ENCODE measurements at regions not wholly inside any gene's neighbourhood (a gene's known extent, or its start where the extent isn't known, plus 50 kb on each side); places are given as distances from the start of the nearest gene placed in this dataset.

- FAIRE-seq = no peak
- no peaks in the 10 kb centered on the region for H3K4me1 ChIP-seq (ENCODE audit: control insufficient read depth in 2 of 3, insufficient read depth in 2 of 3, low read depth in 1 of 3, low read length in 3 of 3)
- no peaks in the 10 kb centered on the region for H3K27me3 ChIP-seq (ENCODE audit: control insufficient read depth, insufficient read depth, low read length)
- peaks cover 0 to 5% (median 0%) of the 10 kb centered on the region in 3 donors for H3K9me3 ChIP-seq (ENCODE audit: control insufficient read depth in 2 of 3, insufficient read depth in 1 of 3, low read length in 3 of 3)
- H3K36me3 ChIP-seq (ENCODE audit: control insufficient read depth in 2 of 3, insufficient read depth in 3 of 3, low read length in 3 of 3) = no peaks in the 10 kb centered on the region
- H3K27ac ChIP-seq (ENCODE audit: low read depth in 2 of 2, low read length in 2 of 2) = no peak overlapping the region
- intact Hi-C loops (cut with DNase I) = no loop called here
- no peak for TF ChIP-seq CTCF (IDR thresholded peaks at IDR 0.05; ENCODE audit: borderline replicate concordance, extremely low read depth, insufficient read depth)
- H3K4me3 ChIP-seq (ENCODE audit: low read length in 3 of 3) = no peak overlapping the region
- no peak overlapping the region for H3K9ac ChIP-seq (ENCODE audit: low read length in 3 of 3)
- no peak for DNase-seq
These were observed 1426.9 kb downstream of the AACS start for GRCh38 chr12:126492181-126492580.

GRCh38 chr12:126493366-126494108, 1428.3 kb downstream of the AACS start:
- TF ChIP-seq CTCF (IDR thresholded peaks at IDR 0.05; ENCODE audit: borderline replicate concordance, extremely low read depth, insufficient read depth) = no peak
- Histone ChIP-seq H3K36me3 (ENCODE audit: control insufficient read depth in 2 of 3, insufficient read depth in 3 of 3, low read length in 3 of 3) (no peaks in the 10 kb centered on the region), H3K27ac (ENCODE audit: low read depth in 2 of 2, low read length in 2 of 2) (no peak overlapping the region), H3K9ac (ENCODE audit: low read length in 3 of 3) (no peak overlapping the region), H3K9me3 (ENCODE audit: control insufficient read depth in 2 of 3, insufficient read depth in 1 of 3, low read length in 3 of 3) (peaks cover 0 to 5% (median 0%) of the 10 kb centered on the region in 3 donors), H3K4me3 (ENCODE audit: low read length in 3 of 3) (no peak overlapping the region), H3K4me1 (ENCODE audit: control insufficient read depth in 2 of 3, insufficient read depth in 2 of 3, low read depth in 1 of 3, low read length in 3 of 3) (no peaks in the 10 kb centered on the region), H3K27me3 (ENCODE audit: control insufficient read depth, insufficient read depth, low read length) (no peaks in the 10 kb centered on the region)
- intact Hi-C loops (cut with DNase I) = no loop called here
- no peak for FAIRE-seq
- DNase-seq = no peak

- Histone ChIP-seq H3K4me1 (ENCODE audit: control insufficient read depth in 2 of 3, insufficient read depth in 2 of 3, low read depth in 1 of 3, low read length in 3 of 3) (no peaks in the 10 kb centered on the region), H3K27ac (ENCODE audit: low read depth in 2 of 2, low read length in 2 of 2) (no peak overlapping the region), H3K9me3 (ENCODE audit: control insufficient read depth in 2 of 3, insufficient read depth in 1 of 3, low read length in 3 of 3) (no peaks in the 10 kb centered on the region), H3K4me3 (ENCODE audit: low read length in 3 of 3) (no peak overlapping the region), H3K27me3 (ENCODE audit: control insufficient read depth, insufficient read depth, low read length) (no peaks in the 10 kb centered on the region), H3K9ac (ENCODE audit: low read length in 3 of 3) (no peak overlapping the region), H3K36me3 (ENCODE audit: control insufficient read depth in 2 of 3, insufficient read depth in 3 of 3, low read length in 3 of 3) (no peaks in the 10 kb centered on the region)
- FAIRE-seq (no peak), DNase-seq (no peak)
- intact Hi-C loops (cut with DNase I) = no loop called here
- TF ChIP-seq CTCF (IDR thresholded peaks at IDR 0.05; ENCODE audit: borderline replicate concordance, extremely low read depth, insufficient read depth) = no peak
These were observed 1431.0 kb downstream of the AACS start for GRCh38 chr12:126496201-126496600.
